ENCODE measurements at regions not wholly inside any gene's neighbourhood (a gene's known extent, or its start where the extent isn't known, plus 50 kb on each side); places are given as distances from the start of the nearest gene placed in this dataset.

GRCh38 chr1:37130221-37130948 lies 96.1 kb upstream of the GRIK3 start:
- no peak for DNase-seq

GRCh38 chr1:37131281-37131680 lies 97.0 kb upstream of the GRIK3 start:
- DNase-seq, result no peak

- DNase-seq, result no peak
Measured at GRCh38 chr1:37133276-37134145, 99.2 kb upstream of the GRIK3 start.

- no peak for DNase-seq
Measured at GRCh38 chr1:37134599-37134998, 100.3 kb upstream of the GRIK3 start.

GRCh38 chr1:37135032-37135431 lies 100.7 kb upstream of the GRIK3 start:
- DNase-seq, result no peak

- no peak for DNase-seq
Measured at GRCh38 chr1:37137014-37137413, 102.7 kb upstream of the GRIK3 start.

GRCh38 chr1:37137601-37138000 lies 103.3 kb upstream of the GRIK3 start:
- no peak for DNase-seq

GRCh38 chr1:37143800-37144199 lies 109.5 kb upstream of the GRIK3 start:
- no peak for DNase-seq

GRCh38 chr1:37146071-37146470 lies 111.8 kb upstream of the GRIK3 start:
- DNase-seq, result no peak

GRCh38 chr1:37147392-37147831 lies 113.1 kb upstream of the GRIK3 start:
- no peak for DNase-seq

- no peak for DNase-seq
Measured at GRCh38 chr1:37147906-37148305, 113.6 kb upstream of the GRIK3 start.

- DNase-seq, result no peak
Measured at GRCh38 chr1:37148663-37149062, 114.3 kb upstream of the GRIK3 start.

GRCh38 chr1:37149296-37149695 lies 115.0 kb upstream of the GRIK3 start:
- DNase-seq, result no peak

GRCh38 chr1:37150986-37151385 lies 116.7 kb upstream of the GRIK3 start:
- DNase-seq, result no peak

GRCh38 chr1:37151789-37152188 lies 117.5 kb upstream of the GRIK3 start:
- no peak for DNase-seq

GRCh38 chr1:37152491-37152890 lies 118.2 kb upstream of the GRIK3 start:
- no peak for DNase-seq

- no peak for DNase-seq
Measured at GRCh38 chr1:37153116-37154100, 119.1 kb upstream of the GRIK3 start.

GRCh38 chr1:37156646-37157045 lies 122.3 kb upstream of the GRIK3 start:
- no peak for DNase-seq

GRCh38 chr1:37157634-37158033 lies 123.3 kb upstream of the GRIK3 start:
- no peak for DNase-seq

GRCh38 chr1:37158113-37158749 lies 123.9 kb upstream of the GRIK3 start:
- no peak for DNase-seq

GRCh38 chr1:37159102-37159501 lies 124.8 kb upstream of the GRIK3 start:
- no peak for DNase-seq

- DNase-seq, result no peak
Measured at GRCh38 chr1:37161171-37161570, 126.9 kb upstream of the GRIK3 start.
